ENCODE measurements at regions not wholly inside any gene's neighbourhood (a gene's known extent, or its start where the extent isn't known, plus 50 kb on each side); places are given as distances from the start of the nearest gene placed in this dataset.

GRCh38 chr3:34832865-34833508 is 806.3 kb upstream of the ARPP21 start:
- TF ChIP-seq CTCF (IDR thresholded peaks at IDR 0.05), result no peak
- TF ChIP-seq POLR2A (IDR thresholded peaks at IDR 0.05), result no peak
